OCI-LY3 (cell line): ENCODE measurements at regions not wholly inside any gene's neighbourhood (a gene's known extent, or its start where the extent isn't known, plus 50 kb on each side); places are given as distances from the start of the nearest gene placed in this dataset.

Experiments used
- CTCF ChIP-seq: fragments of 200-600, 300-600 bp; sonication (generic); IDR thresholded peaks from 2 replicates; pipeline ENCODE4 v1.5.1; 2014; ENCODE audit warnings: antibody characterized with exemption, low read length, low read depth
- EZH2phosphoT487 ChIP-seq: fragments of 200-600 bp; shearing (Covaris generic); IDR thresholded peaks from 2 replicates; pipeline ENCODE4 v1.6.1; 2018; ENCODE audit warnings: antibody characterized with exemption, mixed run types, low read depth

- no peak for TF ChIP-seq CTCF
- TF ChIP-seq EZH2phosphoT487 = no peak
Observed at GRCh38 chr15:20672470-20672869, 130.9 kb upstream of the GOLGA6L6 start.
